GM21825 (cell line): ENCODE measurements at regions not wholly inside any gene's neighbourhood (a gene's known extent, or its start where the extent isn't known, plus 50 kb on each side); places are given as distances from the start of the nearest gene placed in this dataset.

Experiments used
- ATAC-seq: cut with Tn5 transposase; IDR thresholded peaks from one replicate; pipeline ENCODE4 v1.9.1; 2021; ENCODE audit warnings: mild to moderate bottlenecking, moderate library complexity; ENCODE audit not compliant: unreplicated experiment

DNA sequence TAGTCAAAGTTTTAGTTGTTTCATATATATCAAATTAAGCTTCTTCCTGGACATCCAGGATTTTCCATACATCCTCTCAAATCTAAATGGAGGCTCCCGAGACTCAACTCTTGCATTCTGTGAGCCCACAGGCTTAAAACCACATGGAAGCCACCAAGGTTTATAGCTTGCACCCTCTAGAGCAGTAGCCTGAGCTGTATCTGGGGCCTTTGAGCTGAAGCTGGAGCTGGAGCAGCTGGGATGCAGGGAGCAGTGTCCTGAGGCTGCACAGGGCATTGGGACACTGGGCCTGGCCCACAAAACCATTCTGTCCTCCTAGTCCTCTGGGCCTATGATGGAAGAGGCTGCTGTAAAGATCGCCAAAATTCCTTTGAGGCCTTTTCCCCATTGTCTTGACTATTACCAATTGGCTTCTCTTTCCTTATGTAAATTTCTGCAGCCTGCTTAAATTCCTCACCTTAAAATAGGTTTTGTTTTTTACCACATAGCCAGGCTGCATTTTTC, 151.0 kb downstream of the COX7C start:
- no peak for ATAC-seq

DNA sequence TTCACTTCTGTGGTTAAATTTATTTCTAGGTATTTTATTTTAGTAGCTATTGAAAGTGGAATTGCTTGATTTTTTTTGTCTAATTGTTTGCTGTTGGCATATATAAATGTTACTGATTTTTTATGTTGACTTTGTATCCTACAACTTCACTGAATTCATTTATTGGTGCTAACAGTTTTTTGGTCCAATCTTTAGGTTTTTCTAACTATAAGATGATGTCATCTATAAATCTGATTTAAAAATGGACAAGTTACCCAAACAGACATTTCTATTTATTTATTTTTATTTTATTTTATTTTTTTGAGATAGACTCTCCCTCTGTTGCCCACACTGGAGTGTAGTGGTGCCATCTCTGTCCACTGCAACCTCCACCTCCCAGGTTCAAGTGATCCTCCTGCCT, 162.3 kb downstream of the COX7C start:
- ATAC-seq: no peak

DNA sequence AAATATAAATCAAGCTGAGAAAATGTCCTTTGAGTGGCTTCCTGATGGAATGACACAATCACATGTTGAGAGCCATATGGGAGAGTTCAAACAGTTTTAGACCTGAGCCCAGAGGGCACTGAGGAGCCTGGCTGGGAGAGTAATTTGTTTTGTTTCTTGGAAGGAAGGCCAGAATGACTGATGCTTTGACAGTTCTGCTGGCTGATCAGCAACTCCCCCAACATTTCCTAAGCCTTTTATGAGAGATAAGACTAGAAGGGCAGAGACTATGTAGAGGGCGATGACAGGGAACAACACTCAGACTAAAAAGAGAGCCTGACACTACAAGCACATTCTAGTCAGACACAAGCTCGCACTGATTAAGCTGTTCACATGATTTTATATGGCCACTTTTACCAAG, 169.2 kb downstream of the COX7C start:
- no peak for ATAC-seq

DNA sequence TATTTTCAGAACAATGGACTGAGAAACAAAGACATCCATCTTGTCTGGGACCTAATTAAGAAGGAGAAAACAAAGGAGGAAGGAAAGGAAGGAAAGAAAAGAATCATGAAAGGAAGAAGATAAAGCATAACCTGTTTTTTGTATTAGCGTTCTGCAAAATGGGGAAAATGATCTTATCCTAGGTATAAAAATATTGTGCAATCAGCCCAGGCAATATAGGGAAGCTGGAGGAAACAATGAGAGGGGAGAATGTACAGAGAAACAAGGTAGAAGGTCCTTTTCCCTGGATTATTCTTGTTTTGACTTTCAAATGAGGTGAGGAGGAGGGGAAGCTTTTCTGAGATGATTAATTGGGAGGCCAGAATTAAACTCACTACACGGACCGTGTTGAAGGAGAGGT, 177.9 kb downstream of the COX7C start:
- ATAC-seq: no peak

DNA sequence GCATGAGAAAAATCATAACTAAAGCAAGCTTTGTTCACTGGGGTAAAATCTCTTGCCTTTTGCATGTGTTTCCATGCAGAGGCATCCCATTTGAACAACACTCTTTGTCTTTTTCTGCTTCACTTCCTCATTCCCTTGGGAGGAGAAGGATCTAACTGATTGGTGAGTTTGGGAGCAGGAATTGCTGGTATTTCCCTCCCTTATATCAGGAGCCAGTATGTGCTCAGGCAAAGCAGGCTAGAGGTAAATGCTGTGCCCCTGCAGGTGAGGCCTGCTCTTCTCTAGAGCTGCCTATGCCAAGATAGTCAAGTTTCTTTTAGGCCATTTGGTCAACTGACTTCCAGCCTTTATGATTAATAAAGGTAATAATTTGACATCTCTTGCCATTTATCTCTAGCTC, 179.9 kb downstream of the COX7C start:
- no peak for ATAC-seq

DNA sequence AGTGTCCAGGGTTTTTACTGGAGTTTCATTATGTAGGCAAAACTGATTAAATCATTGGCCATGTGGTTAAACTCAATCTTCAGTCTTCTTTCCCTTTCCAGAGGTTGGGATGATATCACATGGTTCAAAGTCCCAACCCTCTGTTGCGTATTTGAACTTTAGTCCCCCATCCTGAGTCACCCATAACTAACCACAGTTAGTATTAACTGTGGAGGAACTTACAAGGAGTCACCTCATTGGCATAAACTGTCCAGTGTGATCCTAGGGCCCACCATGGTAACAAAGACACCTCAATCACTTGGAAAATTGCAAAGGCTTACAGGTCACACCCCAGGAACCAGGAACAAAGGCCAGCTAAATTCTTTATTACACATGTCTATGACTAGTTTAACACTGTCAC, 188.5 kb downstream of the COX7C start:
- no peak for ATAC-seq

DNA sequence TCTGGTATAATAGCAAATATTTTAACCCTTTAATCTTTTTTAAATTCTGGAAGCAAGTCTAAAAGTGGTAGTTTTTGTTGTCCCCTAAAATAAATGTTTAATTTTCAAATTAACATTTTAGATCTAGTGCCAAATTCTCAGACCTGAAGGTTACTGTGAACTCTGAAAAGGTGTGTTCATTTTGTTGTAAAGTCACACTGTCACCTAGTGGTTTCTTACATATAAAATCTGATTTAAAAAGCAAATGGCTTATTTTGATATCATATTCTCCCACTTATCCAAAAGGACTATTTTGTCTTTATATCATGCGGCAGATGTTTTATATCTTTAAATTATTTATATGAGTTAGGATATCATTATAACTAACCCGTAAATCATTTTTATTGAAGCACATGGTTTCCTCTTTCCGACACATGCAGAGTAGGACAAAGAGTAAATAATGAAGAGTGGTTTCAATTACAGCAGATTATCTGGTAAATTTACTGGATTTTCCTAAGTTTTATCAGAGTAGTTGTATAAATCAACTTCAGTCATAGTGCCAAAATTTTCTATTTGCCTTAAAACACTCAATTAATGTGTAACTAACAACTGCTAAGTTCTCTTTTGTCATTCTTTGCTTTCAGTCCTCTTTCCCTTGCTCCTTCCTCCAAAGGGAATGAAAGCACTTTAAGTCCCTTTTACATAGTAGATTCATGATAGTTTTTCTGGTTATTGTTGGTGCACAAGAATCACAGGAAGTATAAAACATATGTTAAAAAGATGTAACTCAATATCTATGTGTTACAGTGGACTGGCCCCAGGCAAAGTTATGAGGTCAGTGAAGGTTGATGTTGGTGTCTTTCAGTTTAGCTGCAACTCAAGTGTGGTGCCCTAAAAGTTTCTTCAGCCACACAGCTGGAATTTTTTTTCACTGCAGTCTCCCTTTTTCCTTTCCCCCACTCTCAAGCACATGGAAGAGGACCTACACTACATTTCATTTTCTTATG, 189.6 kb downstream of the COX7C start:
- ATAC-seq: no peak

DNA sequence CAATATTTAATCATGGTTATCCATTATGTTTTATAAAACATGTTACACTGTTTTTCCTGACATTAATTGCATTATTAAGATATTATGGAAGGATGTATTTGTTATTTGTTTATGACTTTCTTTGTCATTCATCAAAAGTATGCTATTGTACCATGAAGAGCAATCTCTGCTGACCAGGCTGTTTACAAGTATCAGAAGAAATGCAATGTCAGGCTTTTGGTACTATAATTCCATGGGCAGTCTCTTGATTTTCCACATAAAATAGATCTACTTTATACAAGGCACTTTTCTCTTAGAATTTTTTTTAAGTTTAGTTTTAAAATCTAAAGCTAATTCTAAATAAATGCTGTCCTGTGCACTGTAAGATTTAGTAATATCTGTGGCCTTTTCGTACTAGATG, 196.6 kb downstream of the COX7C start:
- no peak for ATAC-seq

DNA sequence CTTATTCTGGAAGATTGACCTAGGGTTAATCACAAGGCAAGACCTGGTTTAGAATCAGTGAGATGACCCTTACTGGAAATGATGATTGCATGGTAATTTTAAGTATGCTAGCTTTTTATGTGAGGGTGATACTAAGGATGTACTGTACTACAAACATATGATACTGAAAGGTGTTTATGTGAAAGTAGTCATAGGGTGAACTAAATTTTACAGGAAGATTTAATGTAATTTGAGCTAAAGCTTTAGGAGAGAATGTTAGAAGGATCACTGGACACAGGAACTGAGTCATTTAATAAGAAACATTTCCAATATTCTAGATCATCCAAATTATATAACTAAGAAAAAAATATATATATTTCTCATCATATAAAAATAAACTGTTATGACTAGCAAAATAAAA, 197.2 kb downstream of the COX7C start:
- ATAC-seq: no peak

DNA sequence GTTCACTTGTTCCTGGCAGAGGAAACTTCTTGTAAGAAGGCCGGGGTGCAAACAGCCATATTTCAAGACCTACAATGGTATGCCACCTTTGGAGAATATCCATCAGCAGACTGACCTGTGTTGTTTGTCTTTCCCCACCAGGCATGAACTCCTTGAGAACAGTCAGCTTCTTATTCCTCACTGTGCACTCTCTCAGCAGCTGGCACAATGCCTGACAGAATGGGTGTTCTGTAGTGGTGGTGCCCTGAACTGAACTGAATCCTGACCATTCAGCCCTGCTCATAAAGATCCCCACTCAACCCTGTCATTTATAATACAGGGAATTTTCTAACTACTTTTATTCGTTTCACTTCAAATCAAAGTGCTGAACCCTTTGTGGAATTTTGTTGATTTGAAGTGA, 206.9 kb downstream of the COX7C start:
- ATAC-seq: no peak

DNA sequence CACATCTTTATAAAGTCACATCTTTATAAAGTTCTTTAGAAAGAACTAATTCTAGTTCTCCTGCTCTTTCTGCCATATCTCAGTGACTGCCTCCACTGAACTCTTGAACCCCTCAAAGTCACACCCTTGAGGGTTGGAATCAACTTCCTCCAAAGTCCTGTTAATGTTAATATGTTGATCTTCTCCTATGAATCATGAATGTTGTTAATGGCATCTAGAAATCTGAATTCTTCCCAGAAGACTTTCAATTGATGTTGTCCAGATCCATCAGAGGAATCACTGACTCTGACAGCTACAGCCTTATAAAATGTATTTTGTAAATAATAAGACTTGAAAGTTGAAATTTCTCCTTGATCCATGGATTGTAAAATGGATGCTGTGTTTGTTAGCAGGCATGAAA, 213.4 kb downstream of the COX7C start:
- no peak for ATAC-seq

DNA sequence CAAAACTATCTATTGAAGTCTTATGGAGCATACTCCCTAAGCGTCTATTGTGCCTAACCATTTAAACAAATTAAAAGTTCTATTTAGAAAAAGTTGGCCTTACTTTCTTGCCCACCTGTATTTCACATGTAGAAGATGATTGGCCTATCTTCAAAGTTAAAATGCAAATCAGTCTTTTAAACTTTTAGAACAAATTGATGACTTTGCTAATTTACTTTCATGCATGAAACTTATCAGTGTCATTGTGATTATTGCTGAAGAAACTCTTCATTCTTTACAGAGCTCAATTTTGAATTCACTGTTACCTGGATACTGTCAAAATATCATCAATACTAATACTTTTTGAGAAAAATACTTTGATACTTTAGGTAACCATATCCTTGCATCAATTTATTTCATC, 216.1 kb downstream of the COX7C start:
- no peak for ATAC-seq

DNA sequence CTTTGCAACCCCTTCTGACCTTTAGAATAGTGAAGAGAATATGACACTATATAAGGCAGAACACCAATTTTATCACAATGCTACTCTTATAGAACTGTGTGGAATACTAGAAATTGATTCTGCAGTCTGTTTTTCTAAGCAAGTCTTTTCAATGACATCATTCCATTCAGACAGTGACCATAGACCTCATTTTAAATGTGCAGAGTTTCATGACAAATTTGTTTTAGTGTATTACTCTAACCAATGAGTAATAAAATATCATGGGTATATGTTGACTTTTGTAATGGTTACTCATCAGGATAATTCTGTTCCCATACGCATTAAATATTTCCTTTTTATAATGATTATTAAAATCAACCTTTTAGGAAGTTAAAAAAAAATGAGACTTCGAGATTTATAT, 219.9 kb downstream of the COX7C start:
- ATAC-seq: no peak

DNA sequence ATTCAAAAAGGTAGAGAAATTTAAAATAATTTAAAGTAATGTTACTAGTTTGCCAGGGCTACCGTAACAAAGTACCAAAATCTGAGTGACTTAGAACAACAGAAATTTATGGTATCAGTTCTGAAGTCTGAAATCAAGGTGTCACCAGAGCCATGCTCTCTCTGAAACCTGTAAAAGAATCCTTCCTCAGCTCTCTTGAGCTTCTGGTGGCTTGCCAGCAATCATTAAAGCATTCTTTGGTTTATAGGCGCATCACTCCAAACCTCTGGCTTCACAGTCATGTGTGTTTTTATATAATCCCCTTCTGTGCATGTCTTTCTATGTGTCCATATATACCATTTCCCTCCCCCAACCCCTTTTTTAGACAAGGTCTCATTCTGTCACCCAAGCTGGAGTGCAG, 220.3 kb downstream of the COX7C start:
- no peak for ATAC-seq

DNA sequence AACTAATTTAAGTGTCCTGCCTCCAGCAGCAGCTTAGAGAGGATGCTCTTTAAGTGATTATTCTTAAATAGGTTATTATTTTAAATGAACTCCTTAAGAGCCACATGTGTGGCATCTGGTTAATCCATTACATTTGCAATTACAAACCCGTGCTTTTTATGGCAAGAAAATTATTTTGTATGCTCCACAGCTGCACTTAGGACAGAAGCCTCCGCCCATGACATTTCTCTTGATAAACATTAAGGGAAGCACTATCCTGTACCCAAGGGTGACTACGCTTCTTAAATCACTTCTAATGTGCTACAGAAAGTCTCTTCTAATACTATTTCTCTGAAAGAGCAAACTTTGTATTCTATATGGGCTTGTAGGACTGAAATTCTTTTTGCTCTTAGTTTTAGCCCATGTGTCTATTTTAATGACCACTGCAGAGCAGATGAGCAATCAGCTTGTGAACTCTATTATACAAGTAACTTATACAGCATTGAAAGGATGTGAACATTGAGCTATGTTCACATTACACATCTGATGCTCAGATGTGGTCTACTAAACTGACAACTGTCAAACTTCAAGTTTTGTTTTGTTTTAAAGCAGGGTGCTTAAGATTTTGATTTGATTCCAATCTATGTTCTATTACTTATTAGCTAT, 223.4 kb downstream of the COX7C start:
- no peak for ATAC-seq

DNA sequence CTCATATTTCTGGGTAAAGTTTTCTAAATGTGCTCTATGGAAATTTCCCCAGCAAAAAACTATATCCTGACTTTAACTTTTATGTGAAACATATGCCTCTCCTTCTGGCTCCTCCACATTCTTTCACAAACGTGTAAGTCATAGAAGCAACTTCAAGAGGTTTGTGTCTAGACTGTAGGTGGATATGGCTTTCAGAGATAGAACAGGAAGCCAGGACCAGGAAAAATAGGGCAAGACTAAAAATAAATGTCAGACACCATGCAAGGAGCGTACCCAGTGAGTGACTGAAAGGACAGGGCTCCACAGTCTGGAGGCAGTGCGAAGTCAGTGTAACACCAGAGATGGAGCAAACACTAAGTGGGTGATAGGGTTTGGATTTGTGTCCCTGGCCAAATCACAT, 240.7 kb downstream of the COX7C start:
- no peak for ATAC-seq

DNA sequence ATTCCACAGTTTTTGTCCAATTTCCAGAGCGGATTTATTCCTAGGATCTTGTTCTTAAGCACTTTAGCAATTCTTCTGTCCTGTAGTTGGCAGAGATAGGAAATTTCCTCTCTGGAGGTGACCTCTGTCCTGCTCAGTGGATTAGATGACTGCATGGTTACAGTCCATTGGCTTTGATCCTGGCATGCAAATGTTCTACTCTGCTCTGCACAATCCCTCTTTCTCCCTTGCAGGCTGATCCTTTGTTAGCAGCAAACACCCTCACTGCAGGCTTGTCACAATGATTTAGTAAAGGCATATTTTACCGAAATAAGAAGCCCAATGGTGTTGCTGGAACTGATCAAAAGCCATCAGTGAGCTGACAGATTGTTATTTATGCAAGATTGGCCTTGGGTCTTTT, 243.8 kb downstream of the COX7C start:
- ATAC-seq: no peak

DNA sequence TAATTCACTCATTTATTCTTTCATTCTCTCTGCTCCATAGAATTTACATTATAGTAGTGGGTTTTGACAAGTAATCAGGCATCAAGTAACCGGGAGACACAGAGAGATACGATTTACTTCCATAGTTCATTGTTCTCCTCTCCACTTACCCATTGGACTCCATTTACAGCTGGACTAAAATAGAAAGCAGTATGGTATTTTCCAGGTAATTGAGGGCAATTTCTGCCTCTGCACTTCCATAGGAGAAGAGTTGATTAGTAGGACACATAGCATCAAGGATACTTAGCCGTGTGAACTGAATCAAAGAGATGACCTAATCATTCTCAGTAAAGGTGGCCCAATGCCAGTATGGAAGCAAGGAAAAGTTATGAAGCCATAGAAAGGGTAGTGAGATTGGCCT, 244.4 kb downstream of the COX7C start:
- ATAC-seq: no peak

DNA sequence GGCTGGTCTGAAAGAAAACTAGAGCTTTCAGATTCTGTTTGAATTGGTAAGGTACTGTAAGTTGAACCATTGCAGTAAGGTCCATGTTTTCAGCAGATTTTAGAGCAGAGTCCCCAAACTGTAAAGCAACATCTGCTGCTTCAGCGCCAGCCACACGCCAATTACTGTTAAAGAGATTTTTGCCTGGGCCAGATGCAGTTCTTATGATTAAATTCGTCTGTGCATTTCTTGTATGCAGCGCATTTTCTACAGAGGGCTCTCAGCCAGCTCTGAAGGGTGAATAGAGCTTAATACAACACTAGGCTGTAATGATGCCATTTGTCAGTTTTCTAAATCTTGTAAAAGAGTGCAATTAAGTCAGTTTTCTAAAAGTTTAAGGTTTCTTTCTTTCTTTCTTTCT, 246.3 kb downstream of the COX7C start:
- no peak for ATAC-seq

DNA sequence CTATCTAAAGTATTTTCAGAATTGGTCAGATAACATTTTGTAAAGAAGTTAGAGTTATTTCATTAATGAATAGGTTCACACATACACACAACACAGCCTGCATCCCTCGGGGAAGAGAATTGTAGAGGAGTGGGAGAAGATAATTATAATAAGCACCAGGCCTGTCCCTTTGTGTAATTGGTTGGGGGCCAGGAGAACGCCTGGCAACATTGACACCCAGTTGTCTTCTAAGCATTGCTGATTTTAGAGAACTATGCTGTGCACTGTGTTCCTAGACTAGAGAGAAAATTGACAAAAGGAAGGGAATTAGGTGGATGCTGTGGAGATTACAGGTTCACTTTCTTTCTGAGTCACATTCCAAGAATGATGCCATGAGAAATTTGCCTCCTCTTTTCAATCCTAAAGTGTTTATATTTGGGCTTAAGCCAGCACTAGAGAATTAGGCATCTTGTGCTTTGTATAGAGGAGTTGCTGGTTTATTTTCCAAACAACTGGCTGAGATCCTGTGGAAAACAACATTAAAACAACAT, 247.6 kb downstream of the COX7C start:
- ATAC-seq: no peak

DNA sequence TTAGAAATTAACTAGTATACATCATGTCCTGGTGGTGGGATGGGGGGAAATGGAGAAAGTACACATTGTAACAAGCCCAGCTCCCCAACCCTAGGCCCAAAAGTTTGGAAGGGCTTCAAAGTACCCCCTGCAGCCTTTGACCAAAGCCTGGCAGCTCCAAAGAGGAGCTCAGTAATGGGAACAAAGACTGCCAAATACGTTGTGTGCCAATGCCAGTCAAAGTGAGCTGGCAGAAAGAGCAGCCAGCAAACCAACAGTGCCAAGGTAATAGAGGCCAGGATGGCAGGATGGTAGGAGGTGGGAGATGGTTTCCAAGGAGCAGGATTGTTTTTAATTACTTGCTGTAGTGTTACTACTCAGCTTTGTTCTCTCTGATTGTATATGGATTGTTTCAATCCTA, 248.3 kb downstream of the COX7C start:
- no peak for ATAC-seq

DNA sequence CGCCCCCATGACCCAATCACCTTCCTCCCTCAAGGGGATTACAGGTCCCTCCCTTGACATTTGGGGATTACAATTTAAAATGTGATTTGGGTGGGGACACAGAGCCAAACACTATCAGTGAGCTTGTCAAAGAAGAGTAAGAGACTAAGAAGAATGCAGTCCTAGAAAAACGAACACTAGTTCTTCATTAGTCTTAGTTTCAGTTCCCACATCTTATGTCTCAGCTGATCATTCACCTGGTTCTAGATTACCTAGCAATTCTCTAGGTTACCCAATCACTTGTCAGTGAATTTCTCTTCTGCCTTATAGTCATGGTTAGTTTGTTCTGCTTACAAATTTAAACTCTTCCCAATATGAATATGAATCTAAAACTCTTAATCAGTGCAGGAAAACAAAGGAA, 251.5 kb downstream of the COX7C start:
- ATAC-seq: no peak
